Peyer's patch (tissue), 4 donors: ENCODE measurements at regions not wholly inside any gene's neighbourhood (a gene's known extent, or its start where the extent isn't known, plus 50 kb on each side); places are given as distances from the start of the nearest gene placed in this dataset.

Experiments used
- DNase-seq, 3 donors: peaks; one replicate each; pipeline ENCODE4 v3.0.0-alpha.2; 2017 to 2019
- H3K27ac ChIP-seq, 4 donors: fragments of 200-600 bp; sonication (generic); one replicate each; pipeline ENCODE4 v1.5.1; 2016 to 2019
- H3K27me3 ChIP-seq, 2 donors: fragments of 200-600 bp; sonication (generic); one replicate each; pipeline ENCODE4 v1.5.1; 2019
- H3K36me3 ChIP-seq, 3 donors: fragments of 200-600 bp; sonication (generic); one replicate each; pipeline ENCODE4 v1.5.1; 2016 to 2019
- H3K4me1 ChIP-seq, 4 donors: fragments of 200-600 bp; sonication (generic); one replicate each; pipeline ENCODE4 v1.5.1; 2016 to 2019
- H3K4me3 ChIP-seq, 4 donors: fragments of 200-600 bp; sonication (generic); 1 replicate in 3 of 4; 2 replicates in 1 of 4; pipeline ENCODE4 v1.5.1; 2016 to 2019; ENCODE audit warnings: mild to moderate bottlenecking in 1 of 4
- H3K9me3 ChIP-seq, 4 donors: fragments of 200-600 bp; sonication (generic); one replicate each; pipeline ENCODE4 v1.5.1; 2016 to 2019; ENCODE audit warnings: mild to moderate bottlenecking in 1 of 4
- CTCF ChIP-seq, 6 experiments: fragments of 450-650 bp in 4 of 6; fragments of 200-600 bp in 2 of 6; sonication (generic) in 1 of 6; IDR thresholded peaks; one replicate each; pipeline ENCODE4 v1.5.1; 2017 to 2019; ENCODE audit warnings: antibody characterized with exemption in 6 of 6, mild to moderate bottlenecking in 3 of 6, moderate library complexity in 1 of 6
- POLR2A ChIP-seq, 2 donors: fragments of 450-650 bp; IDR thresholded peaks; one replicate each; pipeline ENCODE4 v1.5.1; 2017; ENCODE audit warnings: antibody characterized with exemption in 2 of 2, mild to moderate bottlenecking in 2 of 2, moderate library complexity in 2 of 2

- Histone ChIP-seq H3K4me3 (no peak overlapping the region), H3K27me3 (no peaks in the 10 kb centered on the region), H3K36me3 (no peaks in the 10 kb centered on the region), H3K9me3 (no peaks in the 10 kb centered on the region), H3K27ac (no peak overlapping the region), H3K4me1 (no peaks in the 10 kb centered on the region)
- DNase-seq: no peak
- no peak for TF ChIP-seq POLR2A (IDR thresholded peaks at IDR 0.05)
- no peak for TF ChIP-seq CTCF (IDR thresholded peaks at IDR 0.05)
Measured at GRCh38 chr6:91482498-91482897, 895.6 kb upstream of the MAP3K7 start.

GRCh38 chr6:91480402-91480801, 893.5 kb upstream of the MAP3K7 start:
- TF ChIP-seq POLR2A (IDR thresholded peaks at IDR 0.05) (no peak), CTCF (IDR thresholded peaks at IDR 0.05) (no peak)
- Histone ChIP-seq H3K4me1 (no peaks in the 10 kb centered on the region), H3K27me3 (no peaks in the 10 kb centered on the region), H3K27ac (no peak overlapping the region), H3K9me3 (no peaks in the 10 kb centered on the region), H3K36me3 (no peaks in the 10 kb centered on the region), H3K4me3 (no peak overlapping the region)
- DNase-seq: no peak

GRCh38 chr6:91477688-91478087, 890.8 kb upstream of the MAP3K7 start:
- H3K27ac ChIP-seq: no peak overlapping the region
- H3K9me3 ChIP-seq: no peaks in the 10 kb centered on the region
- no peak for DNase-seq
- no peaks in the 10 kb centered on the region for H3K4me1 ChIP-seq
- TF ChIP-seq POLR2A (IDR thresholded peaks at IDR 0.05): no peak
- no peak for TF ChIP-seq CTCF (IDR thresholded peaks at IDR 0.05)
- H3K36me3 ChIP-seq: no peaks in the 10 kb centered on the region
- H3K4me3 ChIP-seq: no peak overlapping the region
- H3K27me3 ChIP-seq: no peaks in the 10 kb centered on the region

GRCh38 chr6:91476000-91476399, 889.1 kb upstream of the MAP3K7 start:
- Histone ChIP-seq H3K27me3 (no peaks in the 10 kb centered on the region), H3K36me3 (no peaks in the 10 kb centered on the region), H3K9me3 (no peaks in the 10 kb centered on the region), H3K27ac (no peak overlapping the region), H3K4me1 (no peaks in the 10 kb centered on the region), H3K4me3 (no peak overlapping the region)
- DNase-seq: peak in 1 of 3 donors; percentile 47
- TF ChIP-seq CTCF (IDR thresholded peaks at IDR 0.05) (no peak), POLR2A (IDR thresholded peaks at IDR 0.05) (no peak)

GRCh38 chr6:91465393-91465792, 878.5 kb upstream of the MAP3K7 start:
- no peak for DNase-seq
- H3K9me3 ChIP-seq: no peaks in the 10 kb centered on the region
- H3K27me3 ChIP-seq: no peaks in the 10 kb centered on the region
- no peak overlapping the region for H3K27ac ChIP-seq
- TF ChIP-seq POLR2A (IDR thresholded peaks at IDR 0.05) (no peak), CTCF (IDR thresholded peaks at IDR 0.05) (no peak)
- no peaks in the 10 kb centered on the region for H3K4me1 ChIP-seq
- no peak overlapping the region for H3K4me3 ChIP-seq
- no peaks in the 10 kb centered on the region for H3K36me3 ChIP-seq

GRCh38 chr6:91464718-91465117, 877.8 kb upstream of the MAP3K7 start:
- TF ChIP-seq POLR2A (IDR thresholded peaks at IDR 0.05) (no peak), CTCF (IDR thresholded peaks at IDR 0.05) (no peak)
- H3K36me3 ChIP-seq: no peaks in the 10 kb centered on the region
- no peaks in the 10 kb centered on the region for H3K9me3 ChIP-seq
- no peaks in the 10 kb centered on the region for H3K27me3 ChIP-seq
- no peak overlapping the region for H3K4me3 ChIP-seq
- H3K4me1 ChIP-seq: no peaks in the 10 kb centered on the region
- DNase-seq: no peak
- no peak overlapping the region for H3K27ac ChIP-seq
